Stomach smooth muscle (tissue), 2 donors: ENCODE measurements at regions not wholly inside any gene's neighbourhood (a gene's known extent, or its start where the extent isn't known, plus 50 kb on each side); places are given as distances from the start of the nearest gene placed in this dataset.

Experiments used
- H3K27ac ChIP-seq: one replicate; pipeline ENCODE4 v1.7.0; 2013; ENCODE audit warnings: mild to moderate bottlenecking, low read length, inconsistent platforms
- H3K27me3 ChIP-seq, 2 donors: one replicate each; pipeline ENCODE4 v1.7.0; 2013; ENCODE audit warnings: low read length in 2 of 2; ENCODE audit not compliant: insufficient read depth in 2 of 2, control insufficient read depth in 1 of 2
- H3K36me3 ChIP-seq, 2 donors: one replicate each; pipeline ENCODE4 v1.7.0; 2013; ENCODE audit warnings: low read length in 2 of 2; ENCODE audit not compliant: control insufficient read depth in 2 of 2, insufficient read depth in 2 of 2
- H3K4me1 ChIP-seq: one replicate; pipeline ENCODE4 v1.7.0; 2013; ENCODE audit warnings: low read length; ENCODE audit not compliant: control insufficient read depth, insufficient read depth
- H3K4me3 ChIP-seq, 2 donors: one replicate each; pipeline ENCODE4 v1.7.0; 2013; ENCODE audit warnings: low read length in 2 of 2
- H3K9ac ChIP-seq, 2 donors: one replicate each; pipeline ENCODE4 v1.7.0; 2013; ENCODE audit warnings: low read length in 2 of 2, mild to moderate bottlenecking in 1 of 2
- H3K9me3 ChIP-seq, 2 donors: one replicate each; pipeline ENCODE4 v1.7.0; 2013; ENCODE audit warnings: low read length in 2 of 2; ENCODE audit not compliant: control insufficient read depth in 2 of 2
- donor health status: healthy.
- donor health status: Pancreatic carcinoma.

GRCh38 chr2:76584474-76584873 is 873.8 kb upstream of the GCFC2 start:
- no peak overlapping the region for H3K4me3 ChIP-seq
- no peak overlapping the region for H3K9ac ChIP-seq
- no peaks in the 10 kb centered on the region for H3K27me3 ChIP-seq
- no peaks in the 10 kb centered on the region for H3K9me3 ChIP-seq
- no peaks in the 10 kb centered on the region for H3K4me1 ChIP-seq
- H3K27ac ChIP-seq, result no peak overlapping the region
- no peaks in the 10 kb centered on the region for H3K36me3 ChIP-seq

GRCh38 chr2:76579911-76580310 is 869.2 kb upstream of the GCFC2 start:
- Histone ChIP-seq H3K27ac (no peak overlapping the region), H3K27me3 (no peaks in the 10 kb centered on the region), H3K36me3 (no peaks in the 10 kb centered on the region), H3K4me3 (no peak overlapping the region), H3K9me3 (no peaks in the 10 kb centered on the region), H3K9ac (no peak overlapping the region), H3K4me1 (no peaks in the 10 kb centered on the region)

- Histone ChIP-seq H3K9me3 (no peaks in the 10 kb centered on the region), H3K4me1 (no peaks in the 10 kb centered on the region), H3K9ac (no peak overlapping the region), H3K4me3 (no peak overlapping the region), H3K27me3 (no peaks in the 10 kb centered on the region), H3K36me3 (no peaks in the 10 kb centered on the region), H3K27ac (no peak overlapping the region)
Measured at GRCh38 chr2:76572981-76573380, 862.3 kb upstream of the GCFC2 start.

GRCh38 chr2:76569819-76570218 is 859.1 kb upstream of the GCFC2 start:
- Histone ChIP-seq H3K27me3 (no peaks in the 10 kb centered on the region), H3K27ac (no peak overlapping the region), H3K4me3 (no peak overlapping the region), H3K4me1 (no peaks in the 10 kb centered on the region), H3K9ac (no peak overlapping the region), H3K9me3 (no peaks in the 10 kb centered on the region), H3K36me3 (no peaks in the 10 kb centered on the region)

GRCh38 chr2:76567478-76567877 is 856.8 kb upstream of the GCFC2 start:
- Histone ChIP-seq H3K27ac (no peak overlapping the region), H3K9me3 (no peaks in the 10 kb centered on the region), H3K27me3 (no peaks in the 10 kb centered on the region), H3K4me3 (no peak overlapping the region), H3K4me1 (no peaks in the 10 kb centered on the region), H3K36me3 (no peaks in the 10 kb centered on the region), H3K9ac (no peak overlapping the region)

GRCh38 chr2:76564734-76565133 is 854.0 kb upstream of the GCFC2 start:
- no peaks in the 10 kb centered on the region for H3K4me1 ChIP-seq
- H3K4me3 ChIP-seq, result no peak overlapping the region

GRCh38 chr2:76563730-76564129 is 853.0 kb upstream of the GCFC2 start:
- Histone ChIP-seq H3K27ac (no peak overlapping the region), H3K9ac (no peak overlapping the region), H3K4me1 (no peaks in the 10 kb centered on the region), H3K4me3 (no peak overlapping the region), H3K9me3 (no peaks in the 10 kb centered on the region), H3K27me3 (no peaks in the 10 kb centered on the region), H3K36me3 (no peaks in the 10 kb centered on the region)

More at GRCh38 chr2:76564734-76565133, 854.0 kb upstream of the GCFC2 start:
- Histone ChIP-seq H3K27me3 (no peaks in the 10 kb centered on the region), H3K36me3 (no peaks in the 10 kb centered on the region), H3K27ac (no peak overlapping the region), H3K9me3 (no peaks in the 10 kb centered on the region), H3K9ac (no peak overlapping the region)

- no peaks in the 10 kb centered on the region for H3K36me3 ChIP-seq
- no peaks in the 10 kb centered on the region for H3K27me3 ChIP-seq
- H3K4me3 ChIP-seq, result no peak overlapping the region
- no peaks in the 10 kb centered on the region for H3K9me3 ChIP-seq
- no peak overlapping the region for H3K9ac ChIP-seq
- no peak overlapping the region for H3K27ac ChIP-seq
- no peaks in the 10 kb centered on the region for H3K4me1 ChIP-seq
Measured at GRCh38 chr2:76558157-76558556, 847.4 kb upstream of the GCFC2 start.

GRCh38 chr2:76556018-76556417 is 845.3 kb upstream of the GCFC2 start:
- H3K9ac ChIP-seq, result no peak overlapping the region
- no peaks in the 10 kb centered on the region for H3K27me3 ChIP-seq
- H3K27ac ChIP-seq, result no peak overlapping the region
- no peak overlapping the region for H3K4me3 ChIP-seq
- no peaks in the 10 kb centered on the region for H3K36me3 ChIP-seq
- no peaks in the 10 kb centered on the region for H3K9me3 ChIP-seq
- H3K4me1 ChIP-seq, result no peaks in the 10 kb centered on the region

GRCh38 chr2:76546207-76546606 is 835.5 kb upstream of the GCFC2 start:
- Histone ChIP-seq H3K9ac (no peak overlapping the region), H3K4me3 (no peak overlapping the region), H3K27ac (no peak overlapping the region), H3K27me3 (no peaks in the 10 kb centered on the region), H3K9me3 (no peaks in the 10 kb centered on the region), H3K4me1 (no peaks in the 10 kb centered on the region), H3K36me3 (no peaks in the 10 kb centered on the region)

GRCh38 chr2:76544901-76545300 is 834.2 kb upstream of the GCFC2 start:
- H3K27ac ChIP-seq, result no peak overlapping the region
- H3K36me3 ChIP-seq, result no peaks in the 10 kb centered on the region
- H3K9ac ChIP-seq, result no peak overlapping the region

GRCh38 chr2:76517574-76517909 is 806.8 kb upstream of the GCFC2 start:
- no peak overlapping the region for H3K9ac ChIP-seq

More at GRCh38 chr2:76544901-76545300, 834.2 kb upstream of the GCFC2 start:
- Histone ChIP-seq H3K4me3 (no peak overlapping the region), H3K27me3 (no peaks in the 10 kb centered on the region), H3K4me1 (no peaks in the 10 kb centered on the region), H3K9me3 (no peaks in the 10 kb centered on the region)

More at GRCh38 chr2:76517574-76517909, 806.8 kb upstream of the GCFC2 start:
- H3K36me3 ChIP-seq, result no peaks in the 10 kb centered on the region
- H3K4me1 ChIP-seq, result no peaks in the 10 kb centered on the region
- no peaks in the 10 kb centered on the region for H3K27me3 ChIP-seq
- H3K4me3 ChIP-seq, result no peak overlapping the region
- no peak overlapping the region for H3K27ac ChIP-seq
- no peaks in the 10 kb centered on the region for H3K9me3 ChIP-seq
